ENCODE measurements at regions not wholly inside any gene's neighbourhood (a gene's known extent, or its start where the extent isn't known, plus 50 kb on each side); places are given as distances from the start of the nearest gene placed in this dataset.
"Not testable (repeated sequence)": the region's sequence is repeated elsewhere in the genome, so short reads cannot be mapped to it uniquely, and the experiment has no call there.

DNA sequence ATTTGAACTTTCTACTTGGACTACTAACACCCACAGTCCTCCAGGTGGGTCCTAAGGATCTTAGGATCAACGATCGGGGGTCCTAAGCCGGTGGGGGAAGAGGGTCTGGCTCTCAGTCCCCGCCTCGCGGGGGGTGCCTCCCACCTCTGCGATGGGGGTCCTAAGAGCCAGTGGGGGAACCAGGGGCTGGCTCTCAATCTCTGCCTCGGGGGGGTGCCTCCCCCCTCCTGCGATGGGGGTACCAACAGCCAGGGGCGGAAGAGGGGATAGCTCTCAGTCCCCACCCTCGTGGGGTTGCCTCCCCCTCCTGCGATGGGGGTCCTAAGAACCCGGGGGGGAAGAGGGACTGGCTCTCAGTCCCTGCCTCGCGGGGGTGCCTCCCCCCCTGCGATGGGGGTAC is 165.3 kb downstream of the ATP6V0E2 start:
- H2AFZ ChIP-seq (ENCODE audit: low read depth, low read length); H3K4me3 ChIP-seq (ENCODE audit: low read depth in 1 of 2, low read length in 2 of 2); H3K27ac ChIP-seq (ENCODE audit: low read length); H3K9ac ChIP-seq (ENCODE audit: low read depth, low read length); H4K20me1 ChIP-seq (ENCODE audit: insufficient read depth, low read length); H3K4me2 ChIP-seq (ENCODE audit: insufficient read depth, low read length); H3K79me2 ChIP-seq (ENCODE audit: insufficient read depth, low read length); H3K9me3 ChIP-seq (ENCODE audit: insufficient read depth, low read length, severe bottlenecking); H3K36me3 ChIP-seq (ENCODE audit: insufficient read depth, low read length); ATAC-seq (ENCODE audit: insufficient read depth, low read depth); DNase-seq; H3K27me3 ChIP-seq (ENCODE audit: insufficient read depth, low read length, poor library complexity); H3K4me1 ChIP-seq (ENCODE audit: insufficient read depth, low read length): not testable (repeated sequence)

DNA sequence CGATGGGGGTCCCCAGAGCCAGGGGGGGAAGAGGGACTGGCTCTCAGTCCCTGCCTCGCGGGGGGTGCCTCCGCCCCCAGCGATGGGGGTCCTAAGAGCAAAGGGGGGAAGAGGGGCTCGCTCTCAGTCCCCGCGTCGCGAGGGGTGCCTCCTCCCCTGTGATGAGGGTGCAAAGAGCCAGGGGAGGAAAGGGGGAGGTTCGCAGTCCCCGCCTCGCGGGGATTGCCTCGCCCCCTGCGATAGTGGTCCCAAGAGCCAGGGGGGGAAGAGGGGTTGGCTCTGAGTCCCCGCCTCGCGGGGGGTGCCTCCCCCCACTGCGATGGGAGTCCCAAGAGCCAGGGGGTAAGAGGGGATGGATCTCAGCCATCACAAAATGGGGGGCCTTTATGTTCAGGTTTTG is 168.5 kb downstream of the ATP6V0E2 start:
- H3K4me1 ChIP-seq (ENCODE audit: insufficient read depth, low read length); H3K27me3 ChIP-seq (ENCODE audit: insufficient read depth, low read length, poor library complexity); H2AFZ ChIP-seq (ENCODE audit: low read depth, low read length); H3K4me2 ChIP-seq (ENCODE audit: insufficient read depth, low read length); ATAC-seq (ENCODE audit: insufficient read depth, low read depth); H3K79me2 ChIP-seq (ENCODE audit: insufficient read depth, low read length); H3K27ac ChIP-seq (ENCODE audit: low read length); H4K20me1 ChIP-seq (ENCODE audit: insufficient read depth, low read length); H3K4me3 ChIP-seq (ENCODE audit: low read depth in 1 of 2, low read length in 2 of 2); H3K36me3 ChIP-seq (ENCODE audit: insufficient read depth, low read length); H3K9ac ChIP-seq (ENCODE audit: low read depth, low read length); DNase-seq; H3K9me3 ChIP-seq (ENCODE audit: insufficient read depth, low read length, severe bottlenecking): not testable (repeated sequence)

- H3K4me3 ChIP-seq (ENCODE audit: low read depth in 1 of 2, low read length in 2 of 2); H3K36me3 ChIP-seq (ENCODE audit: insufficient read depth, low read length); H3K27me3 ChIP-seq (ENCODE audit: insufficient read depth, low read length, poor library complexity); H2AFZ ChIP-seq (ENCODE audit: low read depth, low read length); H3K4me1 ChIP-seq (ENCODE audit: insufficient read depth, low read length); H4K20me1 ChIP-seq (ENCODE audit: insufficient read depth, low read length); H3K9me3 ChIP-seq (ENCODE audit: insufficient read depth, low read length, severe bottlenecking); H3K9ac ChIP-seq (ENCODE audit: low read depth, low read length); H3K79me2 ChIP-seq (ENCODE audit: insufficient read depth, low read length); H3K4me2 ChIP-seq (ENCODE audit: insufficient read depth, low read length); H3K27ac ChIP-seq (ENCODE audit: low read length): not testable (repeated sequence)
- ATAC-seq (ENCODE audit: insufficient read depth, low read depth) (peak; percentile 84), DNase-seq (peak; percentile 72)
These were observed 171.0 kb downstream of the ATP6V0E2 start for GRCh38 chr7:150044771-150045170.

- DNase-seq; H3K27ac ChIP-seq (ENCODE audit: low read length); H3K36me3 ChIP-seq (ENCODE audit: insufficient read depth, low read length); H3K9me3 ChIP-seq (ENCODE audit: insufficient read depth, low read length, severe bottlenecking); H3K27me3 ChIP-seq (ENCODE audit: insufficient read depth, low read length, poor library complexity); H3K79me2 ChIP-seq (ENCODE audit: insufficient read depth, low read length); H4K20me1 ChIP-seq (ENCODE audit: insufficient read depth, low read length); H3K9ac ChIP-seq (ENCODE audit: low read depth, low read length); ATAC-seq (ENCODE audit: insufficient read depth, low read depth); H3K4me3 ChIP-seq (ENCODE audit: low read depth in 1 of 2, low read length in 2 of 2); H2AFZ ChIP-seq (ENCODE audit: low read depth, low read length); H3K4me2 ChIP-seq (ENCODE audit: insufficient read depth, low read length): not testable (repeated sequence)
- TF ChIP-seq, protein P1, sequence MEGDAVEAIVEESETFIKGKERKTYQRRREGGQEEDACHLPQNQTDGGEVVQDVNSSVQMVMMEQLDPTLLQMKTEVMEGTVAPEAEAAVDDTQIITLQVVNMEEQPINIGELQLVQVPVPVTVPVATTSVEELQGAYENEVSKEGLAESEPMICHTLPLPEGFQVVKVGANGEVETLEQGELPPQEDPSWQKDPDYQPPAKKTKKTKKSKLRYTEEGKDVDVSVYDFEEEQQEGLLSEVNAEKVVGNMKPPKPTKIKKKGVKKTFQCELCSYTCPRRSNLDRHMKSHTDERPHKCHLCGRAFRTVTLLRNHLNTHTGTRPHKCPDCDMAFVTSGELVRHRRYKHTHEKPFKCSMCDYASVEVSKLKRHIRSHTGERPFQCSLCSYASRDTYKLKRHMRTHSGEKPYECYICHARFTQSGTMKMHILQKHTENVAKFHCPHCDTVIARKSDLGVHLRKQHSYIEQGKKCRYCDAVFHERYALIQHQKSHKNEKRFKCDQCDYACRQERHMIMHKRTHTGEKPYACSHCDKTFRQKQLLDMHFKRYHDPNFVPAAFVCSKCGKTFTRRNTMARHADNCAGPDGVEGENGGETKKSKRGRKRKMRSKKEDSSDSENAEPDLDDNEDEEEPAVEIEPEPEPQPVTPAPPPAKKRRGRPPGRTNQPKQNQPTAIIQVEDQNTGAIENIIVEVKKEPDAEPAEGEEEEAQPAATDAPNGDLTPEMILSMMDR (IDR thresholded peaks at IDR 0.05; ENCODE audit: borderline replicate concordance, extremely low read depth, low read length, poor library complexity, severe bottlenecking): peak; percentile 38
- H3K4me1 ChIP-seq (ENCODE audit: insufficient read depth, low read length): peaks cover 10% of the 10 kb centered on the region
These were observed 171.8 kb downstream of the ATP6V0E2 start for GRCh38 chr7:150045596-150045995.

- H2AFZ ChIP-seq (ENCODE audit: low read depth, low read length); H4K20me1 ChIP-seq (ENCODE audit: insufficient read depth, low read length); H3K36me3 ChIP-seq (ENCODE audit: insufficient read depth, low read length); DNase-seq; H3K27ac ChIP-seq (ENCODE audit: low read length); H3K9ac ChIP-seq (ENCODE audit: low read depth, low read length); H3K4me3 ChIP-seq (ENCODE audit: low read depth in 1 of 2, low read length in 2 of 2); H3K4me2 ChIP-seq (ENCODE audit: insufficient read depth, low read length); H3K79me2 ChIP-seq (ENCODE audit: insufficient read depth, low read length); H3K9me3 ChIP-seq (ENCODE audit: insufficient read depth, low read length, severe bottlenecking); H3K27me3 ChIP-seq (ENCODE audit: insufficient read depth, low read length, poor library complexity); ATAC-seq (ENCODE audit: insufficient read depth, low read depth): not testable (repeated sequence)
- peaks cover 10% of the 10 kb centered on the region for H3K4me1 ChIP-seq (ENCODE audit: insufficient read depth, low read length)
These were observed 172.8 kb downstream of the ATP6V0E2 start for GRCh38 chr7:150046290-150047194.

DNA sequence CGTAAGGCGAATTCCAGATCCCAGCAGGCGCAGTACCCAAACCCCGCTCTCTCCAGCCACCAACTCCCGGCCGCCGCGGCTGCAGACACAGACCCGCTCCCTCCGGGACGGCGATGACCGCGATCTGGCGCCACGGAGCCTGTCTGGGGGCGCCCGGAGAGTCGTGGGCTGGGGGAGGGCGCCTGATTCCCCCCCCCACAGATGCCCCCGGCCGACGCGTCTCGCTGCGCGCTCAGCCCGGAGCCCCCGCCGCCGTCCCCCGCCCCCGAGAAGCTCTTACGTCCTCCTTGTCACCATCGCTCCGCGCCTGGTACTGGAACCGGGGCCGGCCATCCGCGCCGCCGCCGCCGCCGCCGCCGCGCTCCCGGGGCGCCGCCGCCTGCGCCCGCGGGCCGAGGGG is 173.6 kb downstream of the ATP6V0E2 start:
- H3K36me3 ChIP-seq (ENCODE audit: insufficient read depth, low read length); ATAC-seq (ENCODE audit: insufficient read depth, low read depth): not testable (repeated sequence)

GRCh38 chr7:150047772-150048171 is 174.0 kb downstream of the ATP6V0E2 start:
- not testable (repeated sequence) for H3K79me2 ChIP-seq (ENCODE audit: insufficient read depth, low read length); H4K20me1 ChIP-seq (ENCODE audit: insufficient read depth, low read length); H3K4me2 ChIP-seq (ENCODE audit: insufficient read depth, low read length); H3K4me3 ChIP-seq (ENCODE audit: low read depth in 1 of 2, low read length in 2 of 2); ATAC-seq (ENCODE audit: insufficient read depth, low read depth); H3K36me3 ChIP-seq (ENCODE audit: insufficient read depth, low read length); H3K9me3 ChIP-seq (ENCODE audit: insufficient read depth, low read length, severe bottlenecking); H3K9ac ChIP-seq (ENCODE audit: low read depth, low read length); DNase-seq; H3K27ac ChIP-seq (ENCODE audit: low read length); H2AFZ ChIP-seq (ENCODE audit: low read depth, low read length); H3K27me3 ChIP-seq (ENCODE audit: insufficient read depth, low read length, poor library complexity)
- H3K4me1 ChIP-seq (ENCODE audit: insufficient read depth, low read length): peaks cover 10% of the 10 kb centered on the region

More for the DNA sequence above, 173.6 kb downstream of the ATP6V0E2 start:
- H3K4me2 ChIP-seq (ENCODE audit: insufficient read depth, low read length); DNase-seq; H3K9ac ChIP-seq (ENCODE audit: low read depth, low read length); H3K9me3 ChIP-seq (ENCODE audit: insufficient read depth, low read length, severe bottlenecking); H3K4me3 ChIP-seq (ENCODE audit: low read depth in 1 of 2, low read length in 2 of 2); H3K79me2 ChIP-seq (ENCODE audit: insufficient read depth, low read length); H4K20me1 ChIP-seq (ENCODE audit: insufficient read depth, low read length); H2AFZ ChIP-seq (ENCODE audit: low read depth, low read length); H3K27me3 ChIP-seq (ENCODE audit: insufficient read depth, low read length, poor library complexity); H3K27ac ChIP-seq (ENCODE audit: low read length): not testable (repeated sequence)
- H3K4me1 ChIP-seq (ENCODE audit: insufficient read depth, low read length): peaks cover 10% of the 10 kb centered on the region
